GM18867 (cell line): ENCODE measurements at regions not wholly inside any gene's neighbourhood (a gene's known extent, or its start where the extent isn't known, plus 50 kb on each side); places are given as distances from the start of the nearest gene placed in this dataset.
A peak's percentile ranks its signal among the peaks of the same experiment; 100 is the strongest.
"Not testable (repeated sequence)": the region's sequence is repeated elsewhere in the genome, so short reads cannot be mapped to it uniquely, and the experiment has no call there.

Experiments
- ATAC-seq: cut with Tn5 transposase; IDR thresholded peaks from one replicate; pipeline ENCODE4 v1.9.1; 2021; ENCODE audit warnings: mild to moderate bottlenecking, moderate library complexity; ENCODE audit not compliant: unreplicated experiment

GRCh38 chr2:81087646-81088045, 783.1 kb upstream of the LRRTM1 start:
- no peak for ATAC-seq

GRCh38 chr2:81084101-81084500, 779.5 kb upstream of the LRRTM1 start:
- no peak for ATAC-seq

GRCh38 chr2:81078631-81079030, 774.1 kb upstream of the LRRTM1 start:
- no peak for ATAC-seq

DNA sequence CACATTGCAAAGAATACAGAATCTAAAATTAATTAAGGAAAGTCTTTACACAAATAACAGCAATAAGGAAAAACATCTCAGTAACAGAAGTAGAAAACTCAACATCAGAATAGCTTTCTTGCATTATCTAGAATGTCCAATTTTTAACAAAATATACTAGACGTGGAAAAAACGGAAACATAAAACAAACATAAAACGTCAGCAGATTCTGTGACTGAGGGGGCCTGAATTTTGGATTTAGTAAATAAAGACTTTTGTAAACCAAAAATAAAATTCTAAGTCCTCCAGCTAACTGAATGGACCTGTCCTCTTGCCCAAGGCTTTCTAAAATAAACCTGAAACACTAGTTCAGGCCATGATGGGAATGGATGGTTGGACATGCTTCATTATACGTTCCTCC, 773.5 kb upstream of the LRRTM1 start:
- ATAC-seq = no peak

DNA sequence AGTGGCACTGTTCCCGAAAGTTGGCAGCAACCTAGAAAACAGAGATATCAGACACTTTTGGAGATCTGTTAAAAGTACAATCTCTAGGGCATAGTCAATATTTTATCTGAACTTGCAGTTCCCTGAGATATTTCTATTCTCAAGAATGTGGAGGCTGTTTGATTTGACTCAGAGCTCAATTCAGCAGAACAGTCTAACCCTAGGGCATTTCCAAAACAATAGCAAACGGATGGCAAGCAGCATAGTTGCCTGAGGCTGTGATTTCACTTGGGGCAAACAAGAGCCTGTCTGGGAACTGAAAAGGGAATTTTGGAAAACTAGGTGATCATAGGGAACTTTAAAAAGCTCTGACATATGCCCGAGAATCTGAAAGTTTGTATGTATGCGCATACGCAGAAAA, 772.8 kb upstream of the LRRTM1 start:
- no peak for ATAC-seq

- no peak for ATAC-seq
Measured at GRCh38 chr2:81073412-81073811, 768.9 kb upstream of the LRRTM1 start.

- no peak for ATAC-seq
Measured at GRCh38 chr2:81068144-81068543, 763.6 kb upstream of the LRRTM1 start.

GRCh38 chr2:81061016-81061415, 756.5 kb upstream of the LRRTM1 start:
- no peak for ATAC-seq

GRCh38 chr2:81050580-81051095, 746.1 kb upstream of the LRRTM1 start:
- ATAC-seq = no peak

DNA sequence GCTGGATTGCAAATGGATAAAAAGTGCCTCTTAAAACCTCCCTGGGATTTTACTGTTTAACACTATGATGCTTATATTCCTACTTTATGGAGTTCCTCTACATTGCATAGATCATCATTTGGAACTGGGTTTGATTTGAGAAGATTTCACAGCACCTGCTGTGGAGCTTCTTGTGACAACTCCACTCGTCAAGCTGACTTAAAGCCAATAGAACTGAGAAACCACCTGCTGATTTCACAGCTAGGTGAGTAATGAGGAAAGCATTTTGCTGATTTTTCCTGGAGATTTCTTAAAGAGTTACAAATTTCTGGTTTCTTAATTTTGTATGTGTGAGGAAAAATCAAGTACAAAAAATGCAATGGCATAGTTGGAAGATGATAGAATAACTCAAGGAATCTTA, 739.1 kb upstream of the LRRTM1 start:
- no peak for ATAC-seq

DNA sequence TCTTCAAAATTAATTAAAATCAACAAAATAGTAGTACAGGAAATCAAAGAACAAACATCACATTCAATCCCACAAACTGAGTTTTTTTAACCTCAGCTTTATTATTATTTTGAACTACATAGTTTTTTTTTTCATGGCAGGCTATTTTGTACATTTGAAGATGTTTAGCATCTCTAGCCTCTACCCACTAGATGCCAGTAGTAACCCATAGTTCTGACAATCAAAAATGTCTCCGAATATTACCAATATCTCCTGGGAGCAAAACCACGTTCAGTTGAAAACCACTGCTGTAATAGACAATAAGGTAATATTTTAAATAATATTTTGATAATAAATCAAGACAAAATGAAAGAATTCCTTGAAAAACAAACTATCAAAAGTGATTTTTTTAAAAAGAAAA, 702.6 kb upstream of the LRRTM1 start:
- ATAC-seq = no peak

GRCh38 chr2:81002906-81003305, 698.4 kb upstream of the LRRTM1 start:
- ATAC-seq = no peak

DNA sequence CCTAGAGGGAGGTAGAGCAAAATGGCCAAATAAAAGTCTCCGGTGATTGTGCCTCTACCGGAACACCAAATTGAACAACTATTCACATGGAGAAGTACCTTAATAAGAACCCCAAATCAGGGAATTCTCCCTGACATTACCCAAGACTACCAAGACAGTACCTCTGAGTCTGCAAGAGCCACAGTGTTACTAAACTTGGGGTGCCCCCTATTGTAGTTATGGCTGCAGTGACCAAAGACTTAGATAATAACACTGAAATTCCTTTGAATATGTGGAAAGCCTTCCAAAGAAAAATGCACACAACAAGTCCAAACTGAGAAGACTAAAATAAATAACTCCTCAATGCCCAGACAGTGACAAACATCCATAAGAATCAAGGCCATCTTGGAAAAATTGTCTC, 682.9 kb upstream of the LRRTM1 start:
- no peak for ATAC-seq

DNA sequence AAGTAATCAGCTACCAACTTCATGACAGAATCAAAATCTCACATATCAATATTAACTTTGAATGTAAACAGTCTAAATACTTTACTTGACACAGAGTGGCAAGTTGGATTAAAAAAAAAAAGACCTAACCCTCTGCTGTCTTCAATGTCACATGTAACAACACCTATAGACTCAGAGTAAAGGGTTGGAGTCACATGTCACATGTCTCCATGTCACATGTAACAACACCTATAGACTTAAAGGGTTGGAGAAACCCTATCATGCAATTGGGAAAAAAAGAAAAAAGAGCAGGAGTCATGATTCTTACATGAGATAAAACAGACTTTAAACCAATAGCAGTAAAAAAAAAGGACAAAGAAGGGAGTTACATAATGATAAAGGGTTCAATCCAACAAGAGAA, 665.3 kb upstream of the LRRTM1 start:
- ATAC-seq = no peak

DNA sequence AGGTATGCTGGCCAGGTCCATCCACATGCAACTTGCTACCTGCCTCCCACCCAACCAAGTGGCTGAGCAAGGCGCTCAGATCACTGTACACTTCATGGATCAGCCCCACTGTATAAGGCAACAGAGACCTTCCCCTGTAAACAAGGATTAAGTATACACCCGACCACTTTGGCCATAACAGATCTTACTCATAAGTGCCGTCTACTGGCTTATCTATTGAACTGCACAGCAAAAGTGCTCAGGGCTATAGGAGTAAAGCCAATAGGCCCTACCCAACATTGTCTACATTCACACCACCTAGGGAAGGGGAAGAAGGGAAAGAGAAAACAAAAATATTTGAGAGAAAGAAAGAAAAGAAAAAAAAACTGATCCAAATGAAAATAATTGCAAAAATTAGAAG, 663.9 kb upstream of the LRRTM1 start:
- ATAC-seq = no peak

DNA sequence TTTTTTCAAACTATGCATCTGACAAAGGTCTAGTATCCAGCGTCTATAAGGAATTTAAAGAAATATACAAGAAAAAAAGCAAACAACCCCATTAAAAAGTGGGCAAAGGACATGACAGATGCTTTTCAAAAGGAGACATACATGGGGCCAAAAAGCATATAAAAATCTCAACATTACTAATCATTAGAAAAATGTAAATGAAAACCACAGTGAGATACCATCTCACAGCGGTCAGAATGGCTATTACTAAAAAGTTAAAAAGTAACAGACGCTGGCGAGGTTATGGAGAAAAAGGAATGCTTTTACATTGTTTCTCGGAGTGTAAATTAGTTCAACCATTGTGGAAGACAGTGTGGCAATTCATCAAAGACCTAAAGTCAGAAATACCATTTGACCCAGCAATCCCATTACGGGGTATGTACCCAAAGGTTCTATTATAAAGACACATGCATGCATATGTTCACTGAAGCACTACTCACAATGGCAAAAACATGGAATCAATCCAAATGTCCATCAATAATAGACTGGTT, 643.1 kb upstream of the LRRTM1 start:
- no peak for ATAC-seq

- ATAC-seq = no peak
Measured at GRCh38 chr2:80943487-80943886, 638.9 kb upstream of the LRRTM1 start.

GRCh38 chr2:80942766-80943165, 638.2 kb upstream of the LRRTM1 start:
- ATAC-seq = no peak

- no peak for ATAC-seq
Measured at GRCh38 chr2:80938463-80938862, 633.9 kb upstream of the LRRTM1 start.

DNA sequence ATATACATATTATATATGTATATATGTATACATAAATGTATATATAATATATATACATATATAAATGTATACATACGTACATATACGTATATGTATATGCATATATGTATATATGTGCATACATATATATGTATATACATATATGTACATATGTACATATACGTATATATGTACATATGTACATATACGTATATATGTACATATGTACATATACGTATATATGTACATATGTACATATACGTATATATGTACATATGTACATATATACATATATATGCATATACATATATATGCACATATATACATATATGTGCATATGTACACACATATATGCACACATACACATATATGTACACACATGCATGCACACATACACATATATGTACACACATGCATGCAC, 627.3 kb upstream of the LRRTM1 start:
- ATAC-seq = not testable (repeated sequence)

DNA sequence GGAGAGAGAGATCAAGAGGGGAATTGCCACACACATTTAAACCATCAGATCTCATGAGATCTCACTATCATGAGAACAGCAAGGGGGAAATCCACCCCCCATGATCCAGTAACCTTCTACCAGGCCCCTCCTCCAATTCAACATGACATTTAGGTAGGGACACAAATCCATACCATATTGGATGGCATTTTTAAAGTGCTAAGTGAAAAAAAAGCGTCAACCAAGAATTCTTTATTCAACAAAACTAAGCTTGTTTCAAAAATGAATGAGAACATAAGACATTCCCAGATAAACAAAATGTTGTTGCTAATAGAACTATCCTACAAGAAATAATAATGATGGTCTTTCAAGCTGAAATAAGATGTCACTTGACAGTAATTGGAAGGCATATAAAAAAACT, 626.2 kb upstream of the LRRTM1 start:
- ATAC-seq = no peak

- no peak for ATAC-seq
Measured at GRCh38 chr2:80926168-80926567, 621.6 kb upstream of the LRRTM1 start.

DNA sequence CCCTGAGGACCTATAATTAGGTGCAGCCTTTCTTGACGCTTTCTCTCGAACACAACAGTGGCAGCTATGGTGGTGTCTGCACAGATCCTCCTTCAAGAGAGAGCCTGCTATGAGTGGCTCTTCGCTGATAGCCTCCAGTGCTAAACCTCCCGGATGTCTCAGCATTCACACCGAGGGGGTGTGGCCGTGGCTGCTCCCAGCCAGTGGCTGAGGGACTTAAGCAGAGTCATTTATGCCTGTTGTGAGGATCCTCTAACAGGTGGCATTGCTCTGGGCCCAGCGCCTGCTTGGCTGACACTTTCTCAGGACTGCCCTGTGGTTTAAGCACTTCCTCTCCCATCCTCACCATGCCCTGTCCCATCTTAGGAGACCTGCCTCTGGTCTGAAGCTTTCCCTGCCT, 592.0 kb upstream of the LRRTM1 start:
- ATAC-seq = peak; percentile 68
